Neural cell (in vitro differentiated cells): ENCODE measurements at regions not wholly inside any gene's neighbourhood (a gene's known extent, or its start where the extent isn't known, plus 50 kb on each side); places are given as distances from the start of the nearest gene placed in this dataset.

Experiments
- H2AFZ ChIP-seq: fragments of 200-600, 300-800 bp; sonication (generic), shearing (Covaris generic); 2 replicates; pipeline ENCODE4 v1.6.0; 2014; ENCODE audit warnings: low read depth, mild to moderate bottlenecking, antibody characterized with exemption, low read length, moderate library complexity
- H3F3A ChIP-seq: fragments of 200-600 bp; shearing (Covaris generic); 2 replicates; pipeline ENCODE4 v1.6.1; 2016; ENCODE audit warnings: mild to moderate bottlenecking, moderate library complexity, mixed read lengths, antibody characterized with exemption, low read length; ENCODE audit not compliant: insufficient read depth, poor library complexity, severe bottlenecking
- H3K27ac ChIP-seq: fragments of 200-600, 300-800 bp; sonication (generic), shearing (Covaris generic); 2 replicates; pipeline ENCODE4 v1.5.1; 2014; ENCODE audit warnings: mild to moderate bottlenecking, low read length, moderate library complexity
- H3K27me3 ChIP-seq: fragments of 300-800, 200-600 bp; sonication (generic), shearing (Covaris generic); 2 replicates; pipeline ENCODE4 v1.6.0; 2014; ENCODE audit warnings: mild to moderate bottlenecking, low read depth, low read length, moderate library complexity; ENCODE audit not compliant: insufficient read depth
- H3K36me3 ChIP-seq: fragments of 300-800, 200-600 bp; sonication (generic), shearing (Covaris generic); 2 replicates; pipeline ENCODE4 v1.5.1; 2014; ENCODE audit warnings: mild to moderate bottlenecking, antibody characterized with exemption, low read length, moderate library complexity; ENCODE audit not compliant: insufficient read depth
- H3K4me2 ChIP-seq: fragments of 300-800, 200-600 bp; sonication (generic), shearing (Covaris generic); 2 replicates; pipeline ENCODE4 v1.6.0; 2014; ENCODE audit warnings: mild to moderate bottlenecking, low read length
- H3K4me3 ChIP-seq: fragments of 300-800, 200-600 bp; sonication (generic), shearing (Covaris generic); 2 replicates; pipeline ENCODE4 v1.5.1; 2014; ENCODE audit warnings: mild to moderate bottlenecking, low read length, moderate library complexity
- H3K79me2 ChIP-seq: fragments of 200-600 bp; shearing (Covaris generic); replicated peaks from 2 replicates; pipeline ENCODE4 v1.6.0; 2014; ENCODE audit warnings: mild to moderate bottlenecking, low read length, moderate library complexity; ENCODE audit not compliant: insufficient read depth
- H3K9ac ChIP-seq: fragments of 300-800, 200-600 bp; sonication (generic), shearing (Covaris generic); 2 replicates; pipeline ENCODE4 v1.6.1; 2016; ENCODE audit warnings: mild to moderate bottlenecking, low read length, mixed read lengths
- H3K9me2 ChIP-seq: fragments of 200-600 bp; shearing (Covaris generic); 2 replicates; pipeline ENCODE4 v1.6.1; 2016; ENCODE audit warnings: mild to moderate bottlenecking, low read length, mixed read lengths; ENCODE audit not compliant: insufficient read depth
- H3K9me3 ChIP-seq: fragments of 200-600, 300-800 bp; sonication (generic), shearing (Covaris generic); 2 replicates; pipeline ENCODE4 v1.6.1; 2016; ENCODE audit warnings: mild to moderate bottlenecking, mixed run types, low read length, moderate library complexity, mixed read lengths
- H4K20me1 ChIP-seq: fragments of 200-600 bp; shearing (Covaris generic); 2 replicates; pipeline ENCODE4 v1.6.1; 2016; ENCODE audit warnings: mild to moderate bottlenecking, mixed run types; ENCODE audit not compliant: insufficient read depth
- EP300 ChIP-seq: fragments of 450-650 bp; conservative IDR thresholded peaks from 2 replicates; pipeline ENCODE4 v1.6.1; 2014; ENCODE audit warnings: antibody characterized with exemption, mild to moderate bottlenecking, moderate library complexity; ENCODE audit not compliant: poor library complexity, severe bottlenecking
- EZH2 ChIP-seq: fragments of 200-600, 300-800 bp; shearing (Covaris generic), sonication (generic); IDR thresholded peaks from 2 replicates; pipeline ENCODE4 v1.6.1; 2014; ENCODE audit warnings: antibody characterized with exemption, low read length, borderline replicate concordance, mild to moderate bottlenecking; ENCODE audit not compliant: insufficient read depth, poor library complexity, severe bottlenecking
- MXI1 ChIP-seq: fragments of 450-650 bp; conservative IDR thresholded peaks from 2 replicates; pipeline ENCODE4 v1.6.1; 2014; ENCODE audit warnings: antibody characterized with exemption, mild to moderate bottlenecking; ENCODE audit not compliant: poor library complexity, severe bottlenecking
- POLR2AphosphoS5 ChIP-seq: IDR thresholded peaks from 2 replicates; pipeline ENCODE4 v1.6.1; 2012
- RAD21 ChIP-seq: fragments of 450-650 bp; conservative IDR thresholded peaks from 2 replicates; pipeline ENCODE4 v1.6.1; 2014; ENCODE audit warnings: antibody characterized with exemption, mild to moderate bottlenecking, moderate library complexity
- SMC3 ChIP-seq: fragments of 450-650 bp; conservative IDR thresholded peaks from 2 replicates; pipeline ENCODE4 v1.6.1; 2014; ENCODE audit warnings: antibody characterized with exemption, mild to moderate bottlenecking, moderate library complexity; ENCODE audit not compliant: poor library complexity
- TAF1 ChIP-seq: IDR thresholded peaks from 2 replicates; pipeline ENCODE4 v1.6.1; 2012; ENCODE audit warnings: low read depth
- TF ChIP-seq, protein P1 (sequence below): IDR thresholded peaks from 2 replicates; pipeline ENCODE4 v1.6.1; 2012; ENCODE audit warnings: borderline replicate concordance
- TF ChIP-seq, protein P2 (sequence below): fragments of 450-650 bp; IDR thresholded peaks from 2 replicates; pipeline ENCODE4 v1.5.1; 2014; ENCODE audit warnings: antibody characterized with exemption, mild to moderate bottlenecking, moderate library complexity; ENCODE audit not compliant: poor library complexity, severe bottlenecking

DNA sequence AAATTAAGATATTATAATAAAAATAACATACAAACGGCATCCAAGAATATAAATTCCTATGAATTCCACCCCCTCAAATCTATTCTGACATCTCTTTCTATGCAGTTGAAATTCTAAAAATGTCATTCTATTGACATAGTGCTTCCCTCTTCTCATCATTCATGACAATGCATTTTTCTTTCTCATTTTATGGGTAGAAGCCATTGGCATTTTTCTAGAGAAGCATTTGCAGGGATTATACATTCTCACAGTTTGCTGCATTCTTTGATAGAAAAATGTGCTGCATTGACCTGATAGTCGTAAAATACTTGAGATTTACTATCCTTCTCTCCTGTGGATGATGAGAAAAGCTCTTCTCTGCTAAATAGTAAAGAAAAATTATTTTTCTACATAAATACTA, 760.9 kb upstream of the ACO1 start:
- Histone ChIP-seq H3K27me3 (no peaks in the 10 kb centered on the region), H4K20me1 (no peaks in the 10 kb centered on the region), H3K4me3 (no peak overlapping the region), H3K36me3 (no peaks in the 10 kb centered on the region), H3K79me2 (no peaks in the 10 kb centered on the region), H3K9me3 (peaks cover 4% of the 10 kb centered on the region), H3K9ac (no peak overlapping the region), H3K27ac (peak overlapping the region; percentile 10), H3K4me2 (no peak overlapping the region), H3K9me2 (no peaks in the 10 kb centered on the region), H3F3A (no peaks in the 10 kb centered on the region), H2AFZ (no peak overlapping the region)
- TF ChIP-seq RAD21 (no peak), POLR2AphosphoS5 (no peak), MXI1 (no peak)

DNA sequence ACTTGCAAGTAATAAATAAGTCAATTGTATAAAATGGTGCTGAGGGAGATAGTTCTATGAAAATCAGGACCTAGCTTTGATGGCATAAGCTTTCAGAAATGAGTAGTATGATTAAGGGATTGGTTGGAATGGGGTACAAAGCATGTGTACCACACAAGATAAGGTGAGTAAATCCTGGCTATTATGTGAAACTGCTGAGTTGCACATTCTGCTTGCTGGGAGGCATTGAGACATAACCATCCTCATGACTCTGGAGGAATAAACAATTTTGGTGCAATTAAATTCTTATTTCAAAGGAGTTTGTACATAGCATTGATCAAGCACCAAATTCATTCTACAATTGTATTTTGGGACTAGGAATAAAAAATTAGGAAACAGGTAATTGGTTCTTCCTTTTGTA, 755.2 kb upstream of the ACO1 start:
- Histone ChIP-seq H3K4me3 (no peak overlapping the region), H3K9ac (no peak overlapping the region), H3K9me3 (peaks cover 4% of the 10 kb centered on the region), H4K20me1 (no peaks in the 10 kb centered on the region), H3K27me3 (no peaks in the 10 kb centered on the region), H3K9me2 (no peaks in the 10 kb centered on the region), H3K36me3 (no peaks in the 10 kb centered on the region), H2AFZ (no peak overlapping the region), H3K79me2 (no peaks in the 10 kb centered on the region), H3K4me2 (no peak overlapping the region), H3K27ac (no peak overlapping the region), H3F3A (no peaks in the 10 kb centered on the region)
- TF ChIP-seq, protein P1, sequence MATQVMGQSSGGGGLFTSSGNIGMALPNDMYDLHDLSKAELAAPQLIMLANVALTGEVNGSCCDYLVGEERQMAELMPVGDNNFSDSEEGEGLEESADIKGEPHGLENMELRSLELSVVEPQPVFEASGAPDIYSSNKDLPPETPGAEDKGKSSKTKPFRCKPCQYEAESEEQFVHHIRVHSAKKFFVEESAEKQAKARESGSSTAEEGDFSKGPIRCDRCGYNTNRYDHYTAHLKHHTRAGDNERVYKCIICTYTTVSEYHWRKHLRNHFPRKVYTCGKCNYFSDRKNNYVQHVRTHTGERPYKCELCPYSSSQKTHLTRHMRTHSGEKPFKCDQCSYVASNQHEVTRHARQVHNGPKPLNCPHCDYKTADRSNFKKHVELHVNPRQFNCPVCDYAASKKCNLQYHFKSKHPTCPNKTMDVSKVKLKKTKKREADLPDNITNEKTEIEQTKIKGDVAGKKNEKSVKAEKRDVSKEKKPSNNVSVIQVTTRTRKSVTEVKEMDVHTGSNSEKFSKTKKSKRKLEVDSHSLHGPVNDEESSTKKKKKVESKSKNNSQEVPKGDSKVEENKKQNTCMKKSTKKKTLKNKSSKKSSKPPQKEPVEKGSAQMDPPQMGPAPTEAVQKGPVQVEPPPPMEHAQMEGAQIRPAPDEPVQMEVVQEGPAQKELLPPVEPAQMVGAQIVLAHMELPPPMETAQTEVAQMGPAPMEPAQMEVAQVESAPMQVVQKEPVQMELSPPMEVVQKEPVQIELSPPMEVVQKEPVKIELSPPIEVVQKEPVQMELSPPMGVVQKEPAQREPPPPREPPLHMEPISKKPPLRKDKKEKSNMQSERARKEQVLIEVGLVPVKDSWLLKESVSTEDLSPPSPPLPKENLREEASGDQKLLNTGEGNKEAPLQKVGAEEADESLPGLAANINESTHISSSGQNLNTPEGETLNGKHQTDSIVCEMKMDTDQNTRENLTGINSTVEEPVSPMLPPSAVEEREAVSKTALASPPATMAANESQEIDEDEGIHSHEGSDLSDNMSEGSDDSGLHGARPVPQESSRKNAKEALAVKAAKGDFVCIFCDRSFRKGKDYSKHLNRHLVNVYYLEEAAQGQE: no peak
- TF ChIP-seq, protein P2, sequence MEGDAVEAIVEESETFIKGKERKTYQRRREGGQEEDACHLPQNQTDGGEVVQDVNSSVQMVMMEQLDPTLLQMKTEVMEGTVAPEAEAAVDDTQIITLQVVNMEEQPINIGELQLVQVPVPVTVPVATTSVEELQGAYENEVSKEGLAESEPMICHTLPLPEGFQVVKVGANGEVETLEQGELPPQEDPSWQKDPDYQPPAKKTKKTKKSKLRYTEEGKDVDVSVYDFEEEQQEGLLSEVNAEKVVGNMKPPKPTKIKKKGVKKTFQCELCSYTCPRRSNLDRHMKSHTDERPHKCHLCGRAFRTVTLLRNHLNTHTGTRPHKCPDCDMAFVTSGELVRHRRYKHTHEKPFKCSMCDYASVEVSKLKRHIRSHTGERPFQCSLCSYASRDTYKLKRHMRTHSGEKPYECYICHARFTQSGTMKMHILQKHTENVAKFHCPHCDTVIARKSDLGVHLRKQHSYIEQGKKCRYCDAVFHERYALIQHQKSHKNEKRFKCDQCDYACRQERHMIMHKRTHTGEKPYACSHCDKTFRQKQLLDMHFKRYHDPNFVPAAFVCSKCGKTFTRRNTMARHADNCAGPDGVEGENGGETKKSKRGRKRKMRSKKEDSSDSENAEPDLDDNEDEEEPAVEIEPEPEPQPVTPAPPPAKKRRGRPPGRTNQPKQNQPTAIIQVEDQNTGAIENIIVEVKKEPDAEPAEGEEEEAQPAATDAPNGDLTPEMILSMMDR: no peak
- TF ChIP-seq RAD21 (no peak), EZH2 (no peak), TAF1 (no peak), MXI1 (no peak), EP300 (no peak), SMC3 (no peak), POLR2AphosphoS5 (no peak)

DNA sequence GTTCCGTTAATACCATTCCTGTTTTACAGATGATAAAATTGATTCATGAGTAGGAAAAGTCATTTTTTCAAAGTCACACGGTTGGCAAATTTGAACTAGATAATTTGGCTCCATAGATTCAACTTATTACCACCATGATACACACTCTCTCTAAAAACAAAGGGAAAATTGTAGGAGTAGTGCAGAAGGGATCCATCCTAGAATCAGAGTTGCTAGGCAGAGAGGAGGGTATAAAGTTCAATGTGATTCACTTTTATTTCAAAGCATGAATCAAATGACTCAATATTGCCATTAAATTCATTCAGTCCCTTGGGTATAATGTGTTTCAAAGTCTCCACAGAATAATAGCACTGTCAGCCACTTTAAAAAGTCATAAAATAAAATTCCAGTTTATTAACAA, 747.2 kb upstream of the ACO1 start:
- Histone ChIP-seq H3K36me3 (no peaks in the 10 kb centered on the region), H2AFZ (no peak overlapping the region), H3F3A (no peaks in the 10 kb centered on the region), H4K20me1 (no peaks in the 10 kb centered on the region), H3K9me3 (no peaks in the 10 kb centered on the region), H3K4me3 (no peak overlapping the region), H3K79me2 (no peaks in the 10 kb centered on the region), H3K4me2 (no peak overlapping the region), H3K9me2 (no peaks in the 10 kb centered on the region), H3K27ac (no peak overlapping the region), H3K9ac (no peak overlapping the region), H3K27me3 (no peaks in the 10 kb centered on the region)
- no peak for TF ChIP-seq EZH2
- no peak for TF ChIP-seq MXI1
- no peak for TF ChIP-seq TAF1
- TF ChIP-seq, protein P1: no peak
- no peak for TF ChIP-seq RAD21
- TF ChIP-seq EP300: no peak
- no peak for TF ChIP-seq SMC3
- TF ChIP-seq, protein P2: no peak
- TF ChIP-seq POLR2AphosphoS5: no peak
